ENCODE measurements at regions not wholly inside any gene's neighbourhood (a gene's known extent, or its start where the extent isn't known, plus 50 kb on each side); places are given as distances from the start of the nearest gene placed in this dataset.

DNA sequence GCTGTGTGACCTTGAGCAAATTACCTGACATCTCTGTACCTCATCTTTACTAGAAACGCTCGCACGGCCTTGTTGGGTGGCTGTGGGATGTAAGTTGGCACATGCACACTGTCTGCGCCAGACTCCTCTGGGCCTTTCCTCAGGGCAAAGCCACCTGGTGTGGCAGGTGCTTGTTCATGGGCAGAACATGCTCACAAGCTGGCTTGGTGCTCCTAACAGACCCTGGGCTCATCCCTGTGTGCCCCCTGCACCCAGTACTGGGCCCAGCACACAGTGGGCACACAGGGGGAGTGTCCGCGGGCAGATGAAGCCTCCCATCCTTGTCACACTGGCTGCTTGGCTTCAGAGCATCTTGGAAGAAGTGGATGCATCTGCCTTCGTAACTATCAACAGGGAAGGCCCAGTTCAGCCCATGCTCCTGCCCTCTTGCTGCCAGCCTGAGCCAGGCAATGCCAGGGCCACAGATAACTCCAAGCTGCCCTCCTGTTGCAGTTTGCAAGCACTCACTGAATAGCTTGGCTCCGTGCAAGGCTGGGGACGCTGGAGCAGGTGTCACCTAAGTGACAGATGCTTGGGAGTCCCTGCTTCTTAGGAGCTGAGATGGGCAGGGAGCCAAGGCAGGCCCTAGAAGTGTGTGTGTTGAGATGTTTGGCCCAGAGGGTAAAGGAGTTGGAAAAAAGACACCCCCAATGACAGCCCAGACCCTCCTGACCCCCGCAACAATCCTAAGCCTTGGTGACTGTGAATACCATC is 123.9 kb downstream of the TUBA3C start:
- intact Hi-C loops (cut with DNase I; ENCODE audit: low total_unique reads) = no loop called here
- Histone ChIP-seq H3K4me1 (no peaks in the 10 kb centered on the region), H3K36me3 (no peaks in the 10 kb centered on the region), H3K4me3 (no peak overlapping the region), H3K9me3 (peaks cover 0 to 75% (median 12%) of the 10 kb centered on the region in 8 donors), H3K27me3 (replicated peaks in 1 of 7) (no peaks in the 10 kb centered on the region), H3K27ac (no peak overlapping the region)
- no peak for DNase-seq
- WGBS, 5 donors = 82 to 90% (median 89%) methylated on average over 9 to 10 of the region's 10 CpGs
- no peak for TF ChIP-seq POLR2A (IDR thresholded peaks at IDR 0.05)
- no peak for TF ChIP-seq POLR2AphosphoS5 (IDR thresholded peaks at IDR 0.05)
- TF ChIP-seq CTCF (IDR thresholded peaks at IDR 0.05 in 8 of 11, conservative IDR thresholded peaks at IDR 0.05 in 3 of 11) = no peak

GRCh38 chr13:19056984-19057490 is 124.6 kb downstream of the TUBA3C start:
- H3K36me3 ChIP-seq = no peaks in the 10 kb centered on the region
- H3K9me3 ChIP-seq = peaks cover 0 to 70% (median 7%) of the 10 kb centered on the region in 8 donors
- intact Hi-C loops (cut with DNase I; ENCODE audit: low total_unique reads) = no loop called here
- WGBS, 5 donors = 79 to 83% (median 82%) methylated on average over 11 to 12 of the region's 12 CpGs
- TF ChIP-seq POLR2A (IDR thresholded peaks at IDR 0.05) (no peak), CTCF (IDR thresholded peaks at IDR 0.05 in 8 of 11, conservative IDR thresholded peaks at IDR 0.05 in 3 of 11) (no peak)
- no peak overlapping the region for H3K27ac ChIP-seq
- no peaks in the 10 kb centered on the region for H3K4me1 ChIP-seq
- peak; percentile 64 for DNase-seq
- H3K4me3 ChIP-seq = no peak overlapping the region
- H3K27me3 ChIP-seq (replicated peaks in 1 of 7) = no peaks in the 10 kb centered on the region

- Histone ChIP-seq H3K27me3 (replicated peaks in 1 of 7) (no peaks in the 10 kb centered on the region), H3K4me3 (no peak overlapping the region), H3K36me3 (no peaks in the 10 kb centered on the region), H3K4me1 (no peaks in the 10 kb centered on the region), H3K27ac (no peak overlapping the region), H3K9me3 (peaks cover 0 to 67% (median 6%) of the 10 kb centered on the region in 8 donors)
- DNase-seq = no peak
- WGBS, 5 donors = 83 to 92% (median 87%) methylated on average over 12 to 17 of the region's 17 CpGs
- TF ChIP-seq POLR2A (IDR thresholded peaks at IDR 0.05) (no peak), CTCF (IDR thresholded peaks at IDR 0.05 in 8 of 11, conservative IDR thresholded peaks at IDR 0.05 in 3 of 11) (no peak), POLR2AphosphoS5 (IDR thresholded peaks at IDR 0.05) (no peak)
- intact Hi-C loops (cut with DNase I; ENCODE audit: low total_unique reads) = no loop called here
Measured at GRCh38 chr13:19056355-19056880, 125.2 kb downstream of the TUBA3C start.

GRCh38 chr13:19055611-19056010 is 126.0 kb downstream of the TUBA3C start:
- H3K27me3 ChIP-seq (replicated peaks in 1 of 7) = no peaks in the 10 kb centered on the region
- WGBS, 5 donors = 73 to 85% (median 78%) methylated on average over 6 to 8 of the region's 8 CpGs
- no peak for DNase-seq
- H3K27ac ChIP-seq = no peak overlapping the region
- peaks cover 0 to 63% (median 6%) of the 10 kb centered on the region in 8 donors for H3K9me3 ChIP-seq
- no peak for TF ChIP-seq POLR2AphosphoS5 (IDR thresholded peaks at IDR 0.05)
- TF ChIP-seq CTCF (IDR thresholded peaks at IDR 0.05 in 8 of 11, conservative IDR thresholded peaks at IDR 0.05 in 3 of 11) = no peak
- TF ChIP-seq POLR2A (IDR thresholded peaks at IDR 0.05) = no peak
- intact Hi-C loops (cut with DNase I; ENCODE audit: low total_unique reads) = no loop called here
- H3K4me1 ChIP-seq = no peaks in the 10 kb centered on the region
- no peak overlapping the region for H3K4me3 ChIP-seq
- H3K36me3 ChIP-seq = no peaks in the 10 kb centered on the region
